H1 (cell line): ENCODE measurements at regions not wholly inside any gene's neighbourhood (a gene's known extent, or its start where the extent isn't known, plus 50 kb on each side); places are given as distances from the start of the nearest gene placed in this dataset.

Experiments
- CTCF ChIA-PET: fragments of 300-600 bp; sonication (Branson Sonifier 250); formaldehyde crosslinking; loops from one replicate; lab custom pipeline; 2021; ENCODE audit not compliant: partially characterized antibody; lab: Charles Lee
- POLR2A ChIA-PET: fragments of 300-600 bp; sonication (Branson Sonifier 250); formaldehyde crosslinking; loops from one replicate; lab custom pipeline; 2021; ENCODE audit warnings: inconsistent platforms; ENCODE audit not compliant: partially characterized antibody; lab: Charles Lee
- DNase-seq, 2 experiments: peaks; one replicate each; pipeline versions ENCODE4 v3.0.0 to v3.0.0-alpha.2; 2010 to 2022; ENCODE audit warnings: low spot score in 2 of 2, low read depth in 1 of 2, mixed read lengths in 1 of 2
- FAIRE-seq: peaks from 2 replicates; lab custom pipeline; 2011; peaks lifted over from hg19 to GRCh38; lab: Jason Lieb, UNC
- H2AFZ ChIP-seq: 2 replicates; pipeline ENCODE4 v1.8.1; 2012; ENCODE audit warnings: low read length, inconsistent platforms
- H2AK5ac ChIP-seq: 2 replicates; pipeline ENCODE4 v1.6.1; 2013; ENCODE audit warnings: low read depth, low read length
- H2BK120ac ChIP-seq: replicated peaks from 2 replicates; pipeline ENCODE3; 2013; ENCODE audit warnings: low read depth, low read length, inconsistent platforms
- H2BK12ac ChIP-seq: 2 replicates; pipeline ENCODE4 v1.6.1; 2013; ENCODE audit warnings: low read depth, low read length
- H2BK15ac ChIP-seq: 2 replicates; pipeline ENCODE4 v1.6.1; 2013; ENCODE audit warnings: low read length
- H2BK20ac ChIP-seq: 2 replicates; pipeline ENCODE4 v1.6.1; 2013; ENCODE audit warnings: low read length
- H2BK5ac ChIP-seq: 2 replicates; pipeline ENCODE4 v1.6.1; 2013; ENCODE audit warnings: low read depth, low read length
- H3K14ac ChIP-seq: 2 replicates; pipeline ENCODE4 v1.6.1; 2013; ENCODE audit warnings: inconsistent platforms; ENCODE audit not compliant: insufficient read length
- H3K18ac ChIP-seq: 2 replicates; pipeline ENCODE4 v1.6.1; 2013; ENCODE audit warnings: low read length; ENCODE audit errors: extremely low read depth
- H3K23ac ChIP-seq: 2 replicates; pipeline ENCODE4 v1.6.1; 2013; ENCODE audit warnings: inconsistent platforms; ENCODE audit not compliant: insufficient read length
- H3K23me2 ChIP-seq: 2 replicates; pipeline ENCODE4 v1.6.1; 2013; ENCODE audit warnings: low read depth, low read length
- H3K27ac ChIP-seq: 2 replicates; pipeline ENCODE4 v1.6.1; 2011; ENCODE audit warnings: low read depth, low read length, inconsistent platforms
- H3K27me3 ChIP-seq, 4 experiments: replicated peaks in 1 of 4; 1 replicate in 1 of 4; 2 replicates in 3 of 4; pipeline versions ENCODE4 v1.6.1 to v1.8.1; 2011 to 2013; ENCODE audit warnings: low read length in 3 of 4, mild to moderate bottlenecking in 3 of 4, inconsistent platforms in 2 of 4, mixed read lengths in 2 of 4, moderate library complexity in 1 of 4; ENCODE audit not compliant: control insufficient read depth in 3 of 4, insufficient read depth in 3 of 4; ENCODE audit errors: extremely low read depth in 1 of 4
- H3K36me3 ChIP-seq, 4 experiments: 2 replicates each; pipeline versions ENCODE4 v1.6.1 to v1.8.1; 2011 to 2013; ENCODE audit warnings: mild to moderate bottlenecking in 4 of 4, low read length in 3 of 4, moderate library complexity in 2 of 4, control low read depth in 1 of 4, inconsistent platforms in 1 of 4; ENCODE audit not compliant: insufficient read depth in 4 of 4, control insufficient read depth in 2 of 4
- H3K4ac ChIP-seq: replicated peaks from 2 replicates; pipeline ENCODE3; 2013; ENCODE audit warnings: low read length, low read depth, mixed read lengths, inconsistent platforms; ENCODE audit not compliant: insufficient read length
- H3K4me1 ChIP-seq, 4 experiments: replicated peaks in 1 of 4; 1 replicate in 1 of 4; 2 replicates in 3 of 4; pipeline versions ENCODE4 v1.6.1 to v1.8.1; 2011 to 2013; ENCODE audit warnings: low read length in 3 of 4, inconsistent platforms in 2 of 4, mixed read lengths in 1 of 4; ENCODE audit not compliant: insufficient read depth in 4 of 4, control insufficient read depth in 3 of 4
- H3K4me2 ChIP-seq, 2 experiments: 2 replicates each; pipeline versions ENCODE4 v1.6.1 to v1.8.1; 2011 to 2013; ENCODE audit warnings: low read depth in 2 of 2, low read length in 2 of 2, control low read depth in 1 of 2, inconsistent platforms in 1 of 2, mild to moderate bottlenecking in 1 of 2; ENCODE audit not compliant: insufficient read depth in 1 of 2
- H3K4me3 ChIP-seq, 4 experiments: fragments of 200-600, 300-600 bp in 1 of 4; sonication (generic), shearing (Covaris generic), sonication (Bioruptor Twin) in 1 of 4; 2 replicates each; pipeline versions ENCODE4 v1.5.1 to v1.8.1; 2011 to 2016; ENCODE audit warnings: low read length in 4 of 4, low read depth in 3 of 4, control low read depth in 2 of 4, inconsistent platforms in 2 of 4, mild to moderate bottlenecking in 2 of 4, mixed read lengths in 1 of 4, moderate library complexity in 1 of 4; ENCODE audit not compliant: insufficient read depth in 2 of 4; ENCODE audit errors: extremely low read depth in 1 of 4
- H3K56ac ChIP-seq: replicated peaks from 2 replicates; pipeline ENCODE3; 2013; ENCODE audit warnings: low read depth, mild to moderate bottlenecking, mixed read lengths, low read length, inconsistent platforms; ENCODE audit not compliant: insufficient read length
- H3K79me1 ChIP-seq: 2 replicates; pipeline ENCODE4 v1.6.1; 2013; ENCODE audit warnings: low read depth, low read length, control low read depth
- H3K79me2 ChIP-seq, 2 experiments: 2 replicates each; pipeline versions ENCODE4 v1.6.1 to v1.8.1; 2012 to 2013; ENCODE audit warnings: low read length in 2 of 2, mild to moderate bottlenecking in 2 of 2, inconsistent platforms in 1 of 2; ENCODE audit not compliant: insufficient read depth in 2 of 2, control insufficient read depth in 1 of 2
- H3K9ac ChIP-seq, 4 experiments: replicated peaks in 1 of 4; 1 replicate in 1 of 4; 2 replicates in 3 of 4; pipeline versions ENCODE4 v1.6.1 to v1.8.1; 2011 to 2013; ENCODE audit warnings: low read depth in 3 of 4, low read length in 3 of 4, control low read depth in 2 of 4, mild to moderate bottlenecking in 2 of 4, moderate library complexity in 2 of 4, inconsistent platforms in 1 of 4; ENCODE audit errors: extremely low read depth in 1 of 4
- H3K9me3 ChIP-seq, 2 experiments: 2 replicates each; pipeline versions ENCODE4 v1.6.1 to v1.8.1; 2012 to 2013; ENCODE audit warnings: mild to moderate bottlenecking in 2 of 2, moderate library complexity in 2 of 2, control low read depth in 1 of 2, inconsistent platforms in 1 of 2, low read depth in 1 of 2, low read length in 1 of 2, mixed read lengths in 1 of 2; ENCODE audit not compliant: insufficient read depth in 2 of 2
- H4K20me1 ChIP-seq, 2 experiments: replicated peaks in 1 of 2; 2 replicates each; pipeline versions ENCODE3 to v1.8.1; 2011 to 2013; ENCODE audit warnings: inconsistent platforms in 2 of 2, low read length in 2 of 2, mild to moderate bottlenecking in 1 of 2; ENCODE audit not compliant: insufficient read depth in 2 of 2, control insufficient read depth in 1 of 2
- H4K5ac ChIP-seq: 2 replicates; pipeline ENCODE4 v1.6.1; 2013; ENCODE audit warnings: low read length, low read depth, mixed read lengths, inconsistent platforms; ENCODE audit not compliant: insufficient read length
- H4K8ac ChIP-seq: 2 replicates; pipeline ENCODE4 v1.8.0; 2013; ENCODE audit warnings: mild to moderate bottlenecking, moderate library complexity, low read length, inconsistent platforms; ENCODE audit not compliant: insufficient read depth; ENCODE audit errors: extremely low read depth
- H4K91ac ChIP-seq: replicated peaks from 2 replicates; pipeline ENCODE3; 2013; ENCODE audit warnings: low read length, mixed read lengths, inconsistent platforms; ENCODE audit not compliant: insufficient read length
- PHF8 ChIP-seq: fragments of 200-600 bp; sonication (generic); conservative IDR thresholded peaks from 2 replicates; pipeline ENCODE4 v1.7.1; 2012; ENCODE audit warnings: low read depth, mild to moderate bottlenecking, inconsistent platforms, low read length, moderate library complexity
- SIN3A ChIP-seq, 2 experiments: IDR thresholded peaks in 1 of 2; conservative IDR thresholded peaks in 1 of 2; 2 replicates each; pipeline ENCODE4 v1.6.1; 2011 to 2012; ENCODE audit warnings: low read length in 2 of 2, improper control_type of control experiment in 1 of 2, low read depth in 1 of 2, mild to moderate bottlenecking in 1 of 2
- SIX5 ChIP-seq: IDR thresholded peaks from 2 replicates; pipeline ENCODE4 v1.6.1; 2011; ENCODE audit warnings: mild to moderate bottlenecking, low read depth, low read length
- SP4 ChIP-seq: IDR thresholded peaks from 2 replicates; pipeline ENCODE4 v1.6.1; 2012; ENCODE audit warnings: low read length, inconsistent platforms
- WGBS, 2 experiments: shearing (Covaris generic) in 1 of 2; methylation state at CpG; one replicate each; pipeline versions ENCODE4 v1.1.6 to v1.1.7; 2013 to 2015; ENCODE audit warnings: low lambda C conversion rate in 2 of 2, mixed read lengths in 2 of 2, inconsistent platforms in 1 of 2, low coverage in 1 of 2, missing lambda C conversion rate in 1 of 2; ENCODE audit not compliant: insufficient replicate concordance in 2 of 2, insufficient coverage in 1 of 2, insufficient read length in 1 of 2; ENCODE audit errors: extremely low coverage in 1 of 2, missing lambda C conversion rate in 1 of 2; 5-methylcytosine and 5-hydroxymethylcytosine counted together

GRCh38 chr10:120162471-120162870, 269.9 kb downstream of the SEC23IP start:
- ChIA-PET CTCF (no interaction called here), POLR2A (interaction anchor here (1.4 kb wide), 1 partner anchor 10 kb away, joined by 5 read pairs; no protein-coding TSS in a partner anchor)
- Histone ChIP-seq H2BK12ac (no peak overlapping the region), H2AK5ac (no peak overlapping the region), H2BK5ac (no peak overlapping the region), H3K4me2 (no peak overlapping the region), H3K4me1 (no peaks in the 10 kb centered on the region), H4K5ac (no peak overlapping the region), H3K79me2 (no peaks in the 10 kb centered on the region), H3K14ac (no peak overlapping the region), H3K23me2 (no peaks in the 10 kb centered on the region), H4K20me1 (no peaks in the 10 kb centered on the region), H3K27ac (no peak overlapping the region), H2BK20ac (no peak overlapping the region), H3K4me3 (no peak overlapping the region), H3K4ac (no peak overlapping the region), H3K18ac (no peak overlapping the region), H3K56ac (no peak overlapping the region), H4K91ac (no peak overlapping the region), H3K27me3 (no peaks in the 10 kb centered on the region), H3K9me3 (peaks cover 0 to 2% of the 10 kb centered on the region in 2 experiments; a peak in 2 of 4 replicates), H3K79me1 (no peaks in the 10 kb centered on the region), H2BK120ac (no peak overlapping the region), H2AFZ (no peak overlapping the region), H3K23ac (no peak overlapping the region), H3K36me3 (no peaks in the 10 kb centered on the region), H2BK15ac (no peak overlapping the region), H4K8ac (no peak overlapping the region), H3K9ac (no peak overlapping the region)
- WGBS, 2 experiments, result 89% methylated on average over 4 of the region's 4 CpGs; no CpG with 5 or more reads in 1 of the 2 experiments
- DNase-seq, result no peak
- FAIRE-seq, result no peak
- TF ChIP-seq SP4, result no peak
- TF ChIP-seq SIN3A (conservative IDR thresholded peaks at IDR 0.05 in 1 of 2, IDR thresholded peaks at IDR 0.05 in 1 of 2; ENCODE audit: low read depth in 1 of 2, low read length in 2 of 2), result no peak
- TF ChIP-seq SIX5, result no peak
- no peak for TF ChIP-seq PHF8
